Liver (tissue), 8 donors: ENCODE measurements at regions not wholly inside any gene's neighbourhood (a gene's known extent, or its start where the extent isn't known, plus 50 kb on each side); places are given as distances from the start of the nearest gene placed in this dataset.

Source experiments
- DNase-seq: peaks from one replicate; pipeline ENCODE4 v3.0.0-alpha.2; 2017; ENCODE audit warnings: low spot score
- H3K27ac ChIP-seq, 2 donors: one replicate each; pipeline ENCODE4 v1.7.0; 2013; ENCODE audit warnings: inconsistent platforms in 2 of 2, low read length in 2 of 2, control low read depth in 1 of 2, low read depth in 1 of 2, mild to moderate bottlenecking in 1 of 2
- H3K27me3 ChIP-seq, 4 donors: one replicate each; pipeline versions ENCODE4 v1.6.1 to v1.7.0; 2013; ENCODE audit warnings: low read length in 3 of 4, inconsistent platforms in 1 of 4, mild to moderate bottlenecking in 1 of 4, moderate library complexity in 1 of 4; ENCODE audit not compliant: control insufficient read depth in 4 of 4, insufficient read depth in 4 of 4
- H3K36me3 ChIP-seq, 4 donors: one replicate each; pipeline versions ENCODE4 v1.6.1 to v1.7.0; 2013; ENCODE audit warnings: low read length in 3 of 4, mild to moderate bottlenecking in 3 of 4, low read depth in 1 of 4, moderate library complexity in 1 of 4; ENCODE audit not compliant: control insufficient read depth in 4 of 4, insufficient read depth in 3 of 4
- H3K4me1 ChIP-seq, 4 donors: one replicate each; pipeline versions ENCODE4 v1.6.1 to v1.7.0; 2013; ENCODE audit warnings: low read length in 3 of 4, mild to moderate bottlenecking in 3 of 4, moderate library complexity in 1 of 4; ENCODE audit not compliant: control insufficient read depth in 4 of 4, insufficient read depth in 4 of 4
- H3K4me3 ChIP-seq, 3 donors: one replicate each; pipeline versions ENCODE4 v1.6.1 to v1.7.0; 2013; ENCODE audit warnings: low read length in 3 of 3, control low read depth in 1 of 3, low read depth in 1 of 3, mild to moderate bottlenecking in 1 of 3
- H3K9ac ChIP-seq, 2 donors: one replicate each; pipeline ENCODE4 v1.7.0; 2013; ENCODE audit warnings: low read length in 2 of 2, mild to moderate bottlenecking in 2 of 2, moderate library complexity in 2 of 2, control low read depth in 1 of 2, low read depth in 1 of 2
- H3K9me3 ChIP-seq, 4 donors: one replicate each; pipeline versions ENCODE4 v1.6.1 to v1.7.0; 2013; ENCODE audit warnings: low read length in 3 of 4; ENCODE audit not compliant: control insufficient read depth in 4 of 4
- ATF3 ChIP-seq: IDR thresholded peaks from 2 replicates; pipeline ENCODE4 v1.6.1; 2016; ENCODE audit warnings: antibody characterized with exemption
- CTCF ChIP-seq: fragments of 150-350 bp; IDR thresholded peaks from 2 replicates; pipeline ENCODE4 v1.5.1; 2017; ENCODE audit warnings: improper control_type of control experiment, low read depth, low read length; ENCODE audit not compliant: missing input control
- EGR1 ChIP-seq, 2 donors: IDR thresholded peaks; 2 replicates each; pipeline ENCODE4 v1.6.1; 2016 to 2018; ENCODE audit warnings: antibody characterized with exemption in 2 of 2, low read depth in 2 of 2
- FOXA1 ChIP-seq: IDR thresholded peaks from 2 replicates; pipeline ENCODE4 v1.6.1; 2016; ENCODE audit warnings: antibody characterized with exemption
- FOXA2 ChIP-seq: IDR thresholded peaks from 2 replicates; pipeline ENCODE4 v1.6.1; 2016; ENCODE audit warnings: antibody characterized with exemption
- GABPA ChIP-seq, 2 donors: IDR thresholded peaks in 1 of 2; conservative IDR thresholded peaks in 1 of 2; 2 replicates each; pipeline ENCODE4 v1.6.1; 2016; ENCODE audit warnings: antibody characterized with exemption in 2 of 2, mild to moderate bottlenecking in 1 of 2, moderate library complexity in 1 of 2
- HNF4A ChIP-seq, 2 donors: conservative IDR thresholded peaks; 2 replicates each; pipeline ENCODE4 v1.6.1; 2016; ENCODE audit warnings: antibody characterized with exemption in 2 of 2, mild to moderate bottlenecking in 2 of 2
- HNF4G ChIP-seq: IDR thresholded peaks from 2 replicates; pipeline ENCODE4 v1.6.1; 2016; ENCODE audit warnings: antibody characterized with exemption
- JUND ChIP-seq, 2 donors: IDR thresholded peaks; 2 replicates each; pipeline ENCODE4 v1.6.1; 2016; ENCODE audit warnings: antibody characterized with exemption in 2 of 2
- NR2F2 ChIP-seq: IDR thresholded peaks from 2 replicates; pipeline ENCODE4 v1.6.1; 2016; ENCODE audit warnings: antibody characterized with exemption
- RAD21 ChIP-seq, 2 donors: IDR thresholded peaks; 2 replicates each; pipeline ENCODE4 v1.6.1; 2016; ENCODE audit warnings: antibody characterized with exemption in 2 of 2, mild to moderate bottlenecking in 2 of 2
- REST ChIP-seq: IDR thresholded peaks from 2 replicates; pipeline ENCODE4 v1.6.1; 2016; ENCODE audit warnings: antibody characterized with exemption, mild to moderate bottlenecking
- RXRA ChIP-seq, 2 donors: IDR thresholded peaks; 2 replicates each; pipeline ENCODE4 v1.6.1; 2017 to 2018; ENCODE audit warnings: antibody characterized with exemption in 2 of 2, mild to moderate bottlenecking in 1 of 2
- SP1 ChIP-seq: IDR thresholded peaks from 2 replicates; pipeline ENCODE4 v1.6.1; 2018; ENCODE audit warnings: antibody characterized with exemption, mild to moderate bottlenecking
- TAF1 ChIP-seq: conservative IDR thresholded peaks from 2 replicates; pipeline ENCODE4 v1.6.1; 2016; ENCODE audit warnings: antibody characterized with exemption, mild to moderate bottlenecking
- YY1 ChIP-seq: IDR thresholded peaks from 2 replicates; pipeline ENCODE4 v1.6.1; 2016; ENCODE audit warnings: antibody characterized with exemption, mild to moderate bottlenecking
- ZBTB33 ChIP-seq: IDR thresholded peaks from 2 replicates; pipeline ENCODE4 v1.6.1; 2016; ENCODE audit warnings: antibody characterized with exemption
- WGBS: extraction: QIAGEN DNeasy Blood & Tissue Kit; methylation state at CpG from one replicate; pipeline ENCODE4 v1.1.7; 2013; 5-methylcytosine and 5-hydroxymethylcytosine counted together
- donor health status: healthy.
- donor health status: healthy.
- donor health status: healthy.
- donor health status: healthy.
- donor health status: healthy.

- 93% methylated on average over 14 of the region's 14 CpGs for WGBS
- H3K27me3 ChIP-seq = peaks cover 0 to 2% (median under 1%) of the 10 kb centered on the region in 4 donors
- H3K9me3 ChIP-seq = peaks cover 0 to 4% (median 2%) of the 10 kb centered on the region in 4 donors
- TF ChIP-seq YY1 (no peak), ATF3 (no peak), GABPA (IDR thresholded peaks at IDR 0.05 in 1 of 2, conservative IDR thresholded peaks at IDR 0.05 in 1 of 2) (no peak), RXRA (IDR thresholded peaks at IDR 0.05) (no peak), JUND (IDR thresholded peaks at IDR 0.05) (no peak), SP1 (no peak), FOXA1 (no peak), CTCF (no peak), RAD21 (IDR thresholded peaks at IDR 0.05) (no peak), HNF4A (conservative IDR thresholded peaks at IDR 0.05) (no peak), TAF1 (no peak), NR2F2 (no peak), REST (no peak), FOXA2 (no peak), ZBTB33 (no peak)
- H3K9ac ChIP-seq = no peak overlapping the region
- H3K36me3 ChIP-seq = no peaks in the 10 kb centered on the region
- H3K4me1 ChIP-seq = no peaks in the 10 kb centered on the region
- H3K4me3 ChIP-seq = no peak overlapping the region
- H3K27ac ChIP-seq = no peak overlapping the region
- no peak for DNase-seq
These were observed 75.2 kb downstream of the UNCX start for GRCh38 chr7:1307828-1308227.

- no peak overlapping the region for H3K27ac ChIP-seq
- no peaks in the 10 kb centered on the region for H3K4me1 ChIP-seq
- H3K9me3 ChIP-seq = peaks cover 0 to 4% (median 2%) of the 10 kb centered on the region in 4 donors
- TF ChIP-seq EGR1 (IDR thresholded peaks at IDR 0.05; ENCODE audit: low read depth in 2 of 2) (no peak), TAF1 (no peak), RAD21 (IDR thresholded peaks at IDR 0.05) (no peak), REST (no peak), HNF4G (no peak)
- WGBS = 95% methylated on average over 4 of the region's 4 CpGs
- H3K36me3 ChIP-seq = no peaks in the 10 kb centered on the region
- peaks cover 0 to 2% (median under 1%) of the 10 kb centered on the region in 4 donors for H3K27me3 ChIP-seq
- DNase-seq = no peak
- no peak overlapping the region for H3K9ac ChIP-seq
- H3K4me3 ChIP-seq = no peak overlapping the region
These were observed 76.6 kb downstream of the UNCX start for GRCh38 chr7:1309290-1309689.
